OCI-LY3 (cell line): ENCODE measurements at regions not wholly inside any gene's neighbourhood (a gene's known extent, or its start where the extent isn't known, plus 50 kb on each side); places are given as distances from the start of the nearest gene placed in this dataset.

Source experiments
- H2AFZ ChIP-seq: fragments of 200-600, 300-600 bp; shearing (Covaris generic); 2 replicates; pipeline ENCODE4 v1.6.0; 2014; ENCODE audit warnings: antibody characterized with exemption, low read depth, low read length
- H3K27ac ChIP-seq: fragments of 200-600, 300-600 bp; sonication (generic); 2 replicates; pipeline ENCODE4 v1.5.1; 2014; ENCODE audit warnings: mild to moderate bottlenecking, low read length, moderate library complexity, mixed read lengths
- H3K27me3 ChIP-seq: fragments of 200-600, 300-600 bp; sonication (generic); 2 replicates; pipeline ENCODE4 v1.6.1; 2014; ENCODE audit warnings: low read depth, low read length, mixed read lengths
- H3K36me3 ChIP-seq: fragments of 200-600, 300-600 bp; sonication (generic); replicated peaks from 2 replicates; pipeline ENCODE3; 2014; ENCODE audit warnings: low read depth, low read length, mixed read lengths
- H3K4me1 ChIP-seq: fragments of 300-600, 200-600 bp; sonication (generic); 2 replicates; pipeline ENCODE4 v1.6.1; 2014; ENCODE audit warnings: low read length, mixed read lengths
- H3K4me2 ChIP-seq: fragments of 200-600, 300-600 bp; sonication (generic); 2 replicates; pipeline ENCODE4 v1.6.1; 2014; ENCODE audit warnings: low read length, mixed read lengths
- H3K4me3 ChIP-seq: fragments of 300-600, 200-600 bp; sonication (generic); 2 replicates; pipeline ENCODE4 v1.5.1; 2014; ENCODE audit warnings: antibody characterized with exemption, mild to moderate bottlenecking, low read length, moderate library complexity
- H3K79me2 ChIP-seq: fragments of 300-600, 200-600 bp; shearing (Covaris generic); 2 replicates; pipeline ENCODE4 v1.6.1; 2014; ENCODE audit warnings: mild to moderate bottlenecking, low read length, mixed read lengths
- H3K9ac ChIP-seq: fragments of 300-600, 200-600 bp; shearing (Covaris generic); 2 replicates; pipeline ENCODE4 v1.6.0; 2014; ENCODE audit warnings: mild to moderate bottlenecking, low read length, moderate library complexity
- H3K9me3 ChIP-seq: fragments of 200-600, 300-600 bp; shearing (Covaris generic); 2 replicates; pipeline ENCODE4 v1.6.1; 2014; ENCODE audit warnings: low read length, mixed read lengths; ENCODE audit not compliant: insufficient read depth
- H4K20me1 ChIP-seq: fragments of 200-600, 300-600 bp; sonication (generic); 2 replicates; pipeline ENCODE4 v1.6.1; 2016; ENCODE audit warnings: low read length, mixed read lengths; ENCODE audit not compliant: insufficient read depth
- EZH2phosphoT487 ChIP-seq: fragments of 200-600 bp; shearing (Covaris generic); IDR thresholded peaks from 2 replicates; pipeline ENCODE4 v1.6.1; 2018; ENCODE audit warnings: antibody characterized with exemption, mixed run types, low read depth
- TF ChIP-seq, protein P1 (sequence below): fragments of 200-600, 300-600 bp; sonication (generic); IDR thresholded peaks from 2 replicates; pipeline ENCODE4 v1.5.1; 2014; ENCODE audit warnings: antibody characterized with exemption, low read length, low read depth

- Histone ChIP-seq H4K20me1 (no peaks in the 10 kb centered on the region), H3K36me3 (no peaks in the 10 kb centered on the region), H3K27me3 (peaks cover 8% of the 10 kb centered on the region; the same call in 1 of the 2 replicates), H3K9me3 (no peaks in the 10 kb centered on the region), H3K4me1 (peaks cover 6% of the 10 kb centered on the region; the same call in 1 of the 2 replicates), H2AFZ (no peak overlapping the region), H3K4me2 (no peak overlapping the region), H3K79me2 (no peaks in the 10 kb centered on the region), H3K27ac (no peak overlapping the region), H3K4me3 (no peak overlapping the region), H3K9ac (no peak overlapping the region)
- TF ChIP-seq, protein P1, sequence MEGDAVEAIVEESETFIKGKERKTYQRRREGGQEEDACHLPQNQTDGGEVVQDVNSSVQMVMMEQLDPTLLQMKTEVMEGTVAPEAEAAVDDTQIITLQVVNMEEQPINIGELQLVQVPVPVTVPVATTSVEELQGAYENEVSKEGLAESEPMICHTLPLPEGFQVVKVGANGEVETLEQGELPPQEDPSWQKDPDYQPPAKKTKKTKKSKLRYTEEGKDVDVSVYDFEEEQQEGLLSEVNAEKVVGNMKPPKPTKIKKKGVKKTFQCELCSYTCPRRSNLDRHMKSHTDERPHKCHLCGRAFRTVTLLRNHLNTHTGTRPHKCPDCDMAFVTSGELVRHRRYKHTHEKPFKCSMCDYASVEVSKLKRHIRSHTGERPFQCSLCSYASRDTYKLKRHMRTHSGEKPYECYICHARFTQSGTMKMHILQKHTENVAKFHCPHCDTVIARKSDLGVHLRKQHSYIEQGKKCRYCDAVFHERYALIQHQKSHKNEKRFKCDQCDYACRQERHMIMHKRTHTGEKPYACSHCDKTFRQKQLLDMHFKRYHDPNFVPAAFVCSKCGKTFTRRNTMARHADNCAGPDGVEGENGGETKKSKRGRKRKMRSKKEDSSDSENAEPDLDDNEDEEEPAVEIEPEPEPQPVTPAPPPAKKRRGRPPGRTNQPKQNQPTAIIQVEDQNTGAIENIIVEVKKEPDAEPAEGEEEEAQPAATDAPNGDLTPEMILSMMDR, result no peak
- no peak for TF ChIP-seq EZH2phosphoT487
Measured at GRCh38 chr2:137812517-137812916, 151.8 kb upstream of the HNMT start.

DNA sequence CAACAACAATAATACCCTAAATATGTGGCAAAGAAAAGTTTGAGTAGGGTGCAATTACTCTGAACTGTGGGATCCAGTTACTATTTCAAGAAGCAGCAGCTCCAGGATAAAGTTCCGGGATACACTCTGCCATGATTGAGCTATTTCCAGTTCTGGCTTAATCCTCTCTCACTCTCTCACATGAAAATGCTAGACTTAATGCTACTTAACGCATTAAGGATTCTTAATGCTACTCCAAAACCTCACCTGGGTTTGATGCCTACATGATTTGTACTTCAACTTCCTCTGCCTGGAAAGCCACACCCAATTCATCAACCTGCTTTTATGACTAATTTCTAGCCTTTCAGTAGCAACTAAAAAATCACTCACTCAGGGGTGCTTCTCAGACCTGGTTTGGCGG lies 151.1 kb upstream of the HNMT start:
- H3K27me3 ChIP-seq, result peaks cover 12% of the 10 kb centered on the region; the same call in 1 of the 2 replicates
- no peaks in the 10 kb centered on the region for H3K36me3 ChIP-seq
- peaks cover 6% of the 10 kb centered on the region; the same call in 1 of the 2 replicates for H3K4me1 ChIP-seq
- H3K9ac ChIP-seq, result no peak overlapping the region
- TF ChIP-seq, protein P1, result no peak
- no peak for TF ChIP-seq EZH2phosphoT487
- no peak overlapping the region for H3K27ac ChIP-seq
- H4K20me1 ChIP-seq, result no peaks in the 10 kb centered on the region
- H3K9me3 ChIP-seq, result no peaks in the 10 kb centered on the region
- no peak overlapping the region for H3K4me2 ChIP-seq
- no peaks in the 10 kb centered on the region for H3K79me2 ChIP-seq
- no peak overlapping the region for H3K4me3 ChIP-seq
- no peak overlapping the region for H2AFZ ChIP-seq

- H4K20me1 ChIP-seq, result no peaks in the 10 kb centered on the region
- H3K9me3 ChIP-seq, result no peaks in the 10 kb centered on the region
Measured at GRCh38 chr2:137817058-137817457, 147.2 kb upstream of the HNMT start.

DNA sequence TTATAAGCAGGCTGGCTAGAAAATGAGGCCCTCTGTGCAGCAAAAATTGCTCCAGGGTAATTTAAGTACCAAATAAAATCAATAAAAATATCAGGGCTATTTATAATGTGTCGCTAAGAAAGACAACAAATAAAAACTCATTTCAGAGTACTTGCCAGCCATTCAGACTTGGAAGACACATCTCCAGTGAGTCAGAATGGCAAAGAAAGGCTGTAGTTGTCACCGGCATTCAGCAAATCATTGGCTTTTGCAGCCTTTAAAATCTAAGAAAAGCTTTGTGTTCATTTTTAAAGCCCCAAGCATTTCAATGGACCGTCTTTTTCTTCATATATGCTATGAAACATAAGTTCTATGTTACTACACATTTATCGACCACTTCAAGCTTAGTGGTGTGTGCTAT lies 141.1 kb upstream of the HNMT start:
- Histone ChIP-seq H2AFZ (no peak overlapping the region), H3K27ac (no peak overlapping the region), H3K4me1 (peaks cover 15% of the 10 kb centered on the region), H3K4me3 (no peak overlapping the region), H3K9me3 (no peaks in the 10 kb centered on the region), H3K4me2 (no peak overlapping the region), H3K79me2 (no peaks in the 10 kb centered on the region), H3K36me3 (no peaks in the 10 kb centered on the region), H3K9ac (no peak overlapping the region), H3K27me3 (peaks cover 11% of the 10 kb centered on the region), H4K20me1 (no peaks in the 10 kb centered on the region)
- TF ChIP-seq, protein P1, result no peak
- TF ChIP-seq EZH2phosphoT487, result no peak

More at GRCh38 chr2:137817058-137817457, 147.2 kb upstream of the HNMT start:
- no peak overlapping the region for H3K9ac ChIP-seq
- H3K79me2 ChIP-seq, result no peaks in the 10 kb centered on the region
- H3K27me3 ChIP-seq, result peaks cover 9% of the 10 kb centered on the region; the same call in 1 of the 2 replicates
- peaks cover 6% of the 10 kb centered on the region; the same call in 1 of the 2 replicates for H3K4me1 ChIP-seq
- H3K4me3 ChIP-seq, result no peak overlapping the region
- TF ChIP-seq, protein P1, result no peak
- no peak for TF ChIP-seq EZH2phosphoT487
- no peak overlapping the region for H3K4me2 ChIP-seq
- H3K36me3 ChIP-seq, result no peaks in the 10 kb centered on the region
- no peak overlapping the region for H2AFZ ChIP-seq
- H3K27ac ChIP-seq, result no peak overlapping the region
